NCI-H69 (cell line): ENCODE measurements at regions not wholly inside any gene's neighbourhood (a gene's known extent, or its start where the extent isn't known, plus 50 kb on each side); places are given as distances from the start of the nearest gene placed in this dataset.
"Not testable (repeated sequence)": the region's sequence is repeated elsewhere in the genome, so short reads cannot be mapped to it uniquely, and the experiment has no call there.

Experiments used
- DNase-seq: peaks from one replicate; lab custom pipeline; 2025; lab: John Stamatoyannopoulos, UW

DNA sequence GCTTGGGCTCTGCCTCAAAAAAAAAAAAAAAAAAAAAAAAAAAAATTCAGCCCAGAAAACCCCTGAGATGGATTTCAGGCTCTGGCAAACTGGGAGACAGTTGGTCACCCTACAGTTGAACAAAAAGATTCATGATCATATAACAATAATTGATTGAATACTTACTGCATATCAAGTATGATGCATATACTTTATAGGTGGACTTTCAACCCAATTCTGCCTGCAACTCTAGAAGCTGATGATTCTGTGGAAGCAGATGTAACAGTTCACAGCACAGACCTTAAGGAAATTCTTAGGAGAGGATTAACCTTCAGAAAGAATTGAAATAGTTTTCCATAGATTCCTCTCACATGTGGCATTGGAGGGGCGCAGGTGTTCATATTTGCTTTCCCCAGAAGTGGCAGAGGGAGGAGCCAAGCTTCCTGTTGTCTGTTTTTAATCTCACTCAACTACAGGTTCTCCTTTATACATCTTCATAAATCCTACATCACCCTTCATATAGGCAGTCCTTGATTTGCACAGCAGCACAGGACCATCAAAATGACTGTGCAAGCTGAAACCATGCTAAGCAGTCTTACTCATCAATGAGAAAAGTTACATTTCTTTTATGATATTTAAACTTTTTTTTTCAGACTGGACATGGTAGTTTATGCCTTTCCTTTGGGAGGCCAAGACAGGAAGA, 149.4 kb upstream of the KLF3 start:
- peak; percentile 17 for DNase-seq

GRCh38 chr4:38516190-38516589, 147.8 kb upstream of the KLF3 start:
- no peak for DNase-seq

- no peak for DNase-seq
These were observed 144.3 kb upstream of the KLF3 start for GRCh38 chr4:38519666-38520065.

DNA sequence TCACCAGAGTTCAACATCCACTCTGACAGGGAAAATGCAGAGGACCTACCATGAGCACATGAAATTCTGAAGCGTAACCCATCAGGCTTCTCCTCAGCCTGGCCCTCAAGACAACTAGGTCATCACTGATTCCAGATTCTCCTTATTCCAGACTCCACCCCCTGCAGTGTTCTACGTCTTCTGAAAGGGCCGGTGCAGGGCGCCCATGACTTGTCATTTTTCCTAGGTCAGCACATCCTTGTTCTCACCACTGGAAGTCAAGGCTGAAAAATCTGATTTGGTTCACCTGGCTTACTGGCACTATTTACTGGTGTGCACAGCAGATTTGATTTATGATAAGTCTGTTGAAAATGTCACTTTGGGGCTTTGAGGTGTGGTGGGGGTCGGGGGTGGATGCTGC, 140.9 kb upstream of the KLF3 start:
- DNase-seq: no peak

GRCh38 chr4:38523524-38524448, 140.2 kb upstream of the KLF3 start:
- no peak for DNase-seq

DNA sequence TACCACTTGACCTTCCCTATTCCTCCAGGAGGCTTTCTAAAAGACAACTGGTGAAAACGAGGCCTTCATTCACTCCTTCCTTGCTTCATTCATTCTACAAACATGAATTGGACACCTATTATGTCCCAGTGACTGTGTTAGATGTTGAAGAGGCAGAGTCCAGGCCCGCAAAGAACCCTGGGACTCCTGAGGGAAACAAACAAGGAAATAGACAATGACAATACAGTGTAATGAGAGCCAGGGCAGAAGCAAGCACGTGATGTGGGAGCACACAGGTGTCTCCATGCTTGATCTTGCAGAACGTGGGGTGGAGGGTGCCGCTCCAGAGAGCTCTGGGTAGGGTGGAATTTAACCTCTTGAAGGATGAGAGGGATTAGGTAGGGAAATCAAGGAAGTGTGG, 137.6 kb upstream of the KLF3 start:
- no peak for DNase-seq

GRCh38 chr4:38529189-38530115, 134.5 kb upstream of the KLF3 start:
- peak; percentile 71 for DNase-seq

DNA sequence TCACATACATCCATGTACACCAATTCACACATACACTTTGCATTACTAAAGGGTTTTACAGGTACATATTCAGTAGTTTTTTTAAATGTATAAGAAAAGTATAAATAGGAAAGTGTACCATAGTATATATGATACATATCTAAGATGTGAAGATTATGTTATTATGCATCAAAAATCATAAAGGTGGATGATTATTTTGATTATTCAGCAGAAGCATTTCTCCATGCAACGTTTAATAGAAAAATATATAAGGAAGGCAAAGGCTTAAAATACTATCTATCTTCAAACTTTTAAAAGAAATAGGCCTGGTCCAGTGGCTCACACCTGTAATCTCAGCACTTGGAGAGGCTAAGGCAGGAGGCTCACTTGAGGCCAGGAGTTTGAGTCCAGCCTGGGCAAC, 133.5 kb upstream of the KLF3 start:
- no peak for DNase-seq

- DNase-seq: peak; percentile 6
These were observed 132.8 kb upstream of the KLF3 start for GRCh38 chr4:38531141-38531727.

DNA sequence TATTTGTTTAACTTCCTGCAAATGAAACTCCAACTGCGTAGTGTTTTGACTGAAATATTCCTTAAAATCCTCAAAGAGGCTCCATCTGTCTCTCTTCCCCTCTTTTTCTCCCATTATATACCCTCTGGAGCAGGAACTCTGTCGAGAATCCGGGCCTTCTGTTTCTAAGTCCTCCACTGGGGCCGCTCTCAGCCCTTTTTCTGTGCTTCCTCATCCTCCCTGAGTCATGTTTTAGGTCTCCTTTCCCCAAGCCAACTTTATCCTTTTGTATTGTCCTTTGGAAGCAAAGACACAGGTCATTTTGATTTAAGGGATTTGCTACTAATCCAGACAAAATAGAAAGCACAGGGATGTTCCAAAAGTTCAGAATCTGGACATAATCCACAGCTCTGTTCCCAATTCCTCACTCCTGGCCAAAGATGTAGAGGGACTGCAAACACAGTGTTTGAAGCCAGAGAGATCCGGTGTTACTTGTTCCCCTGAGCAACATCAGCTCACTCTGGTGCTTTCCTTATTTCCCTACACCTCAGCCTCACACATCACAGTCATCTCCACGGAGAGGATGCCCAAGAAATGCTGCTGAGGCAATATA, 131.0 kb upstream of the KLF3 start:
- no peak for DNase-seq

DNA sequence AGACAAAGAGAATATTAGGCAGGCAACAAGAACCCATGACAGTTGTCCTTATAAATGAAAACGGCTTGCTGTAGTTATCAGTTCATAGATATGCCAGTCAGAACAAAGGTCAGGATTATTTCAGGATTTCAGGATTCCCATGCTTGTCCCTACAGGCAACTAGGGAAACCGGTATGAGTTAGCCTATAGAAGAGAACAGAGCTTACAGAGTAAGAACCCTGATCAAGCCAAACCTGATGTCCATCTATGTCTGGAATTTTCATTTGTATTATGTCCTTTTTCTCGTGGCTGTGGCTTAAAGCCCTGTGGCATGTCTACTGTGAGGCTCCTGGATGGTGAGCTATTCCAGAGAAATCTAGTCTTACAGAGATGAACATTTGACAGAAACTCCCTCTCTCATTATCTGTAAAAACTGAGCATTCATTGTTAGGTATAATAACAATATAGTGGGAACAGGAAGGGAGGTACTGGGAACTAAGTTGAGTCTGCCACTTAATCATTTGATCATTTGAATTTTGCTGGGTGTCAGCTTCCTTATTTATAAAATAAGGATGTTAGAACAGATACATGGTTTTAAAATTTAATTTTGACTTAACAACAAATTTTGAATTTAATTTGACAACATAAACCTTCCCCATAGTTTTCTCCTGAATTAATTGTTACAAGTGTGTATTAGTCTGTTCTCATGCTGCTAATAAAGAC, 129.5 kb upstream of the KLF3 start:
- DNase-seq: no peak

- not testable (repeated sequence) for DNase-seq
These were observed 128.9 kb upstream of the KLF3 start for GRCh38 chr4:38535071-38535470.

DNA sequence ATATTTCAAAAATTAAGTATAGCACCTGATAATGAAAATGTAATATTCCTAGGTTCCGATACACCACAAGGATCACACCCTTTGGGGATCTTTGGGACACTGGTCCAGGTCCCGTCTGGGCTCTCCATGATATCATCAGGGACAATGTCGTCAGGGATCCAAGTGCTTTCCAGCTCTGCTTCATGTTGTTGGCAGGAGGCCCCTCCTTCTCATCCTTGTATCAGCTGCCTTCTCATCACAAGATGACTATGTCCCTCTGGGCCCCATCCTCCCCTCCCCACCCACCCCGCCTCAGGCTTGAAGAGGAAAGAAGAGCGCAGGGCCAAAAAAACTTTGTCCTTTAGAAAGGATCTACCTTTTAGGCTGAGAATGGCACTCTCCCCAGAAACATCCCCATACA, 128.3 kb upstream of the KLF3 start:
- DNase-seq: no peak

DNA sequence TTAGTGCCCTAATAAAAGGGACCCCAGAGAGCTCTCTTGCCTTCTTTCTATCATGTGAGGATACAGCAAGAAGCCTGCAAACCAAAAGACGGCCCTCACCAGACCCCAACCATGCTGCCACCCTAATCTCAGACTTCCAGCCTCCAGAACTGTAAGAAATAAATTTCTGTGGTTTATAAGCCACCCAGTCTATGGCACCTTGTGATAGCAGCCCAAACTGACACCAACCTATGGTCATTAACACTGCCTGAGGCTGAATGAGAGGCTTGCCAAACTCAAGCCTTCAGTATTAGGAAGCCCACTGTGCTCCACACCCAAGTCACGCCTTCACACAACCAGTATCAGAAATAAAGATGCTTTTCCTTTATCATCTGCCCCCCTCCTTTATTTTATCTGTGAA, 127.3 kb upstream of the KLF3 start:
- no peak for DNase-seq

DNA sequence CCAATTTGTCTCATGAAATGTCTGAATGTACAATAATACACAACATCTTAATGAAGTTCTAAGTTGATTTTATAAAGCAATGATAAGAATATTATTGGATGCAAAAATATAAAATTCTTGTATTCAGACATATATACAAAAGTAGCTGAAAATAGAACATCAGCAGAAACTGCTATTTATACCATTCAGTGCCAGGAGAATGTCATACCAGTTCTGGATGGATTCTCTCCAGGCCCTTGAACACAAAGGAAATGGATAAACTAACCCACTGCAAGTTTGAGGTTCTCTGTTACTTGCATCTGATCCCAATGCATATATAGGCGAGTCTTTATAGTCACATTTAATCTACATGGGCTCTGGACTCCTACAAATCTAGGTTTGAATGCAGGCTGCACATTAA, 126.3 kb upstream of the KLF3 start:
- DNase-seq: no peak

DNA sequence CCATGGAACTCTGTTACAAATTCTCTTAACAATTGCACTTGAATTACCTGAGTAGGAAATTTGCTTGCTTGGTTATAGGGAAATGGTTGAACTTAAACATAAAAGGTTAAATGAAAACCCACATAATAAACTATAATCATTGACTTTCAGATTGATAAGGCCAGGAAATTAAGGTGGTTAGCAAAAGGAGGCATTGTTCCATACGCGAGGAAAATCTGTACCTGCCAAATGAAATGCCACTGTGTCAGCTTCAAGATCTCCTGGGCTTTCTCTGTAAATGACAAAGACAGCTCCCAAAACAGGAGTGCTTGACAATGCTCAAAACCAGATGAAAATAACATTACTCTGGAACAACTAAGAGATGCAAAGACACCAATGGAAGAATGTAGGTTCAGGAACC, 125.5 kb upstream of the KLF3 start:
- no peak for DNase-seq

DNA sequence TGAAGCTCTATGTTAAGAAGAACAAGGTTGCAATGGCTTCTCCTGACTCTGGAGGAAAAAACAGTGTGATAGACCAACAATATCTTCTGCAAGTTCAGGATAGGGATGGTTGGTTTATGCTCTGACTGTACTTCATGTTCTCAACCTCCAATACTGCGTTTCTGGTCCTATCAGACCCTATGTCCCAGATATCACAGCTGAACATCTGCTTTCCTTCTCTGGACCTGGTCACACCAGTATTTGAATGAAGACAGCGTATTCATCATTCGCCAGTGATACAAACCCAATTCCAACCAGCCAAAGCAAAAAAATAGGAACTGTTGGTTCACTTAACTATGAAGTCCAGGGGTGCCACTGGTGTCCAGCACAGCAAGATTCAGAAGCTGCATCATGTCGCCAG, 124.5 kb upstream of the KLF3 start:
- no peak for DNase-seq

DNA sequence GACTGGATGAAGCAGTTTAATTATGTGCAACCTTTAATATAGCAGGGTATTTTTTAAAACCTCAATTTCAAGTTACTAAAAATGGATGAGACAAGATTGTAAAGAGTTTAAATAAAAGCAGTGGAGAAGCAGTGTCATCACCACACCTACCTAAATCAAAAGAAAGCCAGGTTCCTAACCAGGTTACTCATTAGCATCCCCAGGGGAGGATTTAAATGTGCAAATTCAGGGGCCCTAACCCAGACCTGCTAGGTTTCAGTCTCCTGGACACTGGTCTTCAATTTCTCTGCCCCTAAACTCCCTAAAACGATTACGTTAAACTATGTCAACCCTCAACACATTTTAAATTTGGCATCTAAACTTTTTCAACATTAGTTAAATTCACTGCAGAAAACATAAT, 116.9 kb upstream of the KLF3 start:
- DNase-seq: no peak

GRCh38 chr4:38548256-38548655, 115.7 kb upstream of the KLF3 start:
- no peak for DNase-seq

- no peak for DNase-seq
These were observed 104.6 kb upstream of the KLF3 start for GRCh38 chr4:38559374-38559773.

- DNase-seq: no peak
These were observed 103.7 kb upstream of the KLF3 start for GRCh38 chr4:38560340-38560739.
